Endothelial cell of umbilical vein (primary cell): ENCODE measurements at regions not wholly inside any gene's neighbourhood (a gene's known extent, or its start where the extent isn't known, plus 50 kb on each side); places are given as distances from the start of the nearest gene placed in this dataset.

Source experiments
- BruUV-seq: library from RNA; stranded (reverse); fragments of 400-500 nt; replicated peaks from 2 replicates; lab custom pipeline; 2021; lab: Mats Ljungman, UMichigan
- CTCF ChIA-PET: fragments of 300-600, 350-600 bp; sonication (Branson Sonifier 250); formaldehyde crosslinking; loops from one replicate; lab custom pipeline; 2021; ENCODE audit warnings: antibody characterized with exemption, inconsistent platforms; lab: Charles Lee
- POLR2A ChIA-PET: fragments of 300-600, 350-600 bp; sonication (Branson Sonifier 250); formaldehyde crosslinking; loops from one replicate; lab custom pipeline; 2021; ENCODE audit warnings: antibody characterized with exemption, inconsistent platforms; lab: Charles Lee
- DNase-seq: peaks from one replicate; pipeline ENCODE4 v3.0.0-alpha.2; 2011; ENCODE audit warnings: low read depth, low spot score
- FAIRE-seq: peaks from 2 replicates; lab custom pipeline; 2011; peaks lifted over from hg19 to GRCh38; lab: Jason Lieb, UNC
- H2AFZ ChIP-seq: 2 replicates; pipeline ENCODE4 v1.6.0; 2012; ENCODE audit warnings: low read depth, low read length, control low read depth, inconsistent platforms
- H3K27ac ChIP-seq: 2 replicates; pipeline ENCODE4 v1.5.1; 2011; ENCODE audit warnings: low read depth, mild to moderate bottlenecking, control low read depth, low read length, moderate library complexity; ENCODE audit not compliant: insufficient read depth
- H3K27me3 ChIP-seq, 2 experiments: 2 replicates each; pipeline versions ENCODE4 v1.6.0 to v1.6.1; 2011; ENCODE audit warnings: low read length in 2 of 2, mixed read lengths in 1 of 2; ENCODE audit not compliant: control insufficient read depth in 2 of 2, insufficient read depth in 2 of 2
- H3K36me3 ChIP-seq, 2 experiments: 2 replicates in 1 of 2; 3 replicates in 1 of 2; pipeline ENCODE4 v1.5.1; 2011; ENCODE audit warnings: low read length in 2 of 2, mild to moderate bottlenecking in 1 of 2, moderate library complexity in 1 of 2; ENCODE audit not compliant: control insufficient read depth in 2 of 2, insufficient read depth in 2 of 2; ENCODE audit errors: extremely low read depth in 1 of 2
- H3K4me1 ChIP-seq: 3 replicates; pipeline ENCODE4 v1.5.1; 2011; ENCODE audit warnings: mild to moderate bottlenecking, low read length; ENCODE audit not compliant: control insufficient read depth, insufficient read depth; ENCODE audit errors: extremely low read depth
- H3K4me2 ChIP-seq: 2 replicates; pipeline ENCODE4 v1.6.1; 2011; ENCODE audit warnings: low read length, control low read depth, mixed read lengths; ENCODE audit not compliant: insufficient read depth
- H3K4me3 ChIP-seq, 3 experiments: fragments of 200-600 bp in 1 of 3; sonication (generic), shearing (Covaris generic) in 1 of 3; replicated peaks in 1 of 3; 2 replicates each; pipeline ENCODE4 v1.5.1; 2011 to 2016; ENCODE audit warnings: control low read depth in 3 of 3, low read length in 3 of 3, mild to moderate bottlenecking in 2 of 3, inconsistent platforms in 1 of 3, low read depth in 1 of 3, moderate library complexity in 1 of 3; ENCODE audit not compliant: insufficient read depth in 1 of 3
- H3K79me2 ChIP-seq: 2 replicates; pipeline ENCODE4 v1.6.0; 2012; ENCODE audit warnings: low read length, inconsistent platforms; ENCODE audit not compliant: control insufficient read depth, insufficient read depth
- H3K9ac ChIP-seq: replicated peaks from 2 replicates; pipeline ENCODE3; 2011; ENCODE audit warnings: low read length, control low read depth; ENCODE audit not compliant: insufficient read depth; ENCODE audit errors: extremely low read depth
- H3K9me1 ChIP-seq: replicated peaks from 3 replicates; pipeline ENCODE4 v1.6.0; 2011; ENCODE audit warnings: mild to moderate bottlenecking, low read length; ENCODE audit not compliant: control insufficient read depth, insufficient read depth; ENCODE audit errors: extremely low read depth
- H3K9me3 ChIP-seq: replicated peaks from 2 replicates; pipeline ENCODE4 v1.5.1; 2012; ENCODE audit warnings: low read length, inconsistent platforms; ENCODE audit not compliant: control insufficient read depth, insufficient read depth
- H4K20me1 ChIP-seq: replicated peaks from 2 replicates; pipeline ENCODE3; 2011; ENCODE audit warnings: mild to moderate bottlenecking, low read length; ENCODE audit not compliant: control insufficient read depth, insufficient read depth; ENCODE audit errors: extremely low read depth
- CTCF ChIP-seq, 2 donors: IDR thresholded peaks; 1 replicate in 1 of 2; 2 replicates in 1 of 2; pipeline ENCODE4 v1.5.1; 2011; ENCODE audit warnings: low read length in 2 of 2, mild to moderate bottlenecking in 2 of 2, moderate library complexity in 2 of 2, control low read depth in 1 of 2, inconsistent platforms in 1 of 2, low read depth in 1 of 2; ENCODE audit not compliant: insufficient read depth in 1 of 2; ENCODE audit errors: extremely low read depth in 1 of 2
- GATA2 ChIP-seq: IDR thresholded peaks from 2 replicates; pipeline ENCODE4 v1.7.0; 2011; ENCODE audit warnings: low read depth, mild to moderate bottlenecking, moderate library complexity, mixed read lengths, low read length; ENCODE audit not compliant: insufficient read length, insufficient read depth
- MYC ChIP-seq: IDR thresholded peaks from one replicate; pipeline ENCODE4 v1.6.1; 2011; ENCODE audit warnings: mild to moderate bottlenecking, low read depth, low read length
- POLR2A ChIP-seq: IDR thresholded peaks from 2 replicates; pipeline ENCODE4 v1.6.1; 2012; ENCODE audit warnings: low read depth, mild to moderate bottlenecking, control low read depth, low read length
- dilution Hi-C: fragments of 300-500 bp; cut with MboI; formaldehyde crosslinking; loops from one replicate; pipeline ENCODE4 v1.15.0; 2019; ENCODE audit warnings: low sequenced_read_pairs; ENCODE audit not compliant: extremely low pct_ligation_motif_present
- intact Hi-C: fragments of 100-400 bp; cut with micrococcal nuclease; formaldehyde crosslinking; loops from one replicate; pipeline ENCODE4 v1.10.0; 2022

- no TSS peak for BruUV-seq
- H2AFZ ChIP-seq = no peak overlapping the region
- dilution Hi-C loops = no loop called here
- intact Hi-C loops = no loop called here
- peaks cover 2% of the 10 kb centered on the region for H3K9me3 ChIP-seq
- ChIA-PET CTCF (no interaction called here), POLR2A (no interaction called here)
- no peaks in the 10 kb centered on the region for H3K27me3 ChIP-seq
- no peak overlapping the region for H3K9ac ChIP-seq
- no peak overlapping the region for H3K4me3 ChIP-seq
- H3K4me2 ChIP-seq = no peak overlapping the region
- no peak for FAIRE-seq
- no peaks in the 10 kb centered on the region for H3K9me1 ChIP-seq
- TF ChIP-seq POLR2A (no peak), MYC (no peak)
- no peak overlapping the region for H3K27ac ChIP-seq
- no peaks in the 10 kb centered on the region for H4K20me1 ChIP-seq
- DNase-seq = no peak
- H3K4me1 ChIP-seq = no peaks in the 10 kb centered on the region
- H3K36me3 ChIP-seq = no peaks in the 10 kb centered on the region
- no peaks in the 10 kb centered on the region for H3K79me2 ChIP-seq
Measured at GRCh38 chr2:14905571-14905970, 273.1 kb downstream of the LRATD1 start.

GRCh38 chr2:14907014-14907612 is 274.6 kb downstream of the LRATD1 start:
- Histone ChIP-seq H3K4me2 (no peak overlapping the region), H4K20me1 (no peaks in the 10 kb centered on the region), H3K9me3 (no peaks in the 10 kb centered on the region), H2AFZ (no peak overlapping the region), H3K4me1 (no peaks in the 10 kb centered on the region), H3K27me3 (no peaks in the 10 kb centered on the region), H3K27ac (no peak overlapping the region), H3K4me3 (no peak overlapping the region), H3K36me3 (no peaks in the 10 kb centered on the region), H3K79me2 (no peaks in the 10 kb centered on the region), H3K9me1 (no peaks in the 10 kb centered on the region), H3K9ac (no peak overlapping the region)
- dilution Hi-C loops = no loop called here
- TF ChIP-seq GATA2 (no peak), CTCF (IDR thresholded peaks at IDR 0.05; ENCODE audit: extremely low read depth in 1 of 2, insufficient read depth in 1 of 2, low read depth in 1 of 2, low read length in 2 of 2) (no peak)
- no peak for FAIRE-seq
- BruUV-seq = no TSS peak
- intact Hi-C loops = no loop called here
- CTCF ChIA-PET = no interaction called here
- POLR2A ChIA-PET = no interaction called here
- DNase-seq = no peak
